GM21825 (cell line): ENCODE measurements at regions not wholly inside any gene's neighbourhood (a gene's known extent, or its start where the extent isn't known, plus 50 kb on each side); places are given as distances from the start of the nearest gene placed in this dataset.

ENCODE experiments used
- ATAC-seq: cut with Tn5 transposase; IDR thresholded peaks from one replicate; pipeline ENCODE4 v1.9.1; 2021; ENCODE audit warnings: mild to moderate bottlenecking, moderate library complexity; ENCODE audit not compliant: unreplicated experiment

DNA sequence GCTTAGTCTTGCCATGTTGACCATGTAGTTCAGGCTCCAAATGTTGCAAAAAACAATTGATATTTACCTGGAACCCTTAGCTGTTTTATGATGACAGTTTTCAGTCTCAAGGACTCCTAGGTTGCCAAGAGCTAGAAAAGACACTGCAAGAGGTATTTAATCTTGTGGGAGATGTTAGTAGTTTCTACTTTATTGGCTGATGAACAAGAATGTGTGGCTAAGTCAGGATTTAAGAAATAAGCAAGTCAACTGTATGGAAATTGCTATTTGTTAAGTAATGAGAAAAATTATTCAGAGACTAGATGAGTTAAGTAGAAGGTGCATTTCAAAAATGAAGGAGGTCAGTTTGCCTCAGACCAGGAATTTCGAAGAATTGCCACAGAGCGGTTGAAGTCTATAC, 639.7 kb upstream of the USP24 start:
- ATAC-seq: no peak

DNA sequence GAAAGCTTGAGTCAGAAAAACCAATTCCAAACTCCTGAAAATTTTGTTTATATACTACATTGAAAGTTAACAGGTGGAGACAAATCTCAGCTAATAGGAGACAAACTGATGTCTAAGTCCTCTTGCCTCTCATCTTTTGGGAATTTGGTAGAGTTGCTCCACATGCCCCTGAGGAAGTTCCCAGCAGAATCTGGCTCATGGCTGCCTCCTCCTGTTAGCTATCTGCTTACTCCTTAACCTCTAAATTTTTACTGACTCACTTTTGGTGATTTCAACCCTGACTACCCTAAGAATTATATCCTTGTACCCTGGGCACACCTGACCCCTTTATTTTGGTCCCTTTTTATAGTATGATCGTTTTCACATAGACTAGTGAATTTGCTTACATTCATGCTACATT, 633.7 kb upstream of the USP24 start:
- ATAC-seq: no peak

DNA sequence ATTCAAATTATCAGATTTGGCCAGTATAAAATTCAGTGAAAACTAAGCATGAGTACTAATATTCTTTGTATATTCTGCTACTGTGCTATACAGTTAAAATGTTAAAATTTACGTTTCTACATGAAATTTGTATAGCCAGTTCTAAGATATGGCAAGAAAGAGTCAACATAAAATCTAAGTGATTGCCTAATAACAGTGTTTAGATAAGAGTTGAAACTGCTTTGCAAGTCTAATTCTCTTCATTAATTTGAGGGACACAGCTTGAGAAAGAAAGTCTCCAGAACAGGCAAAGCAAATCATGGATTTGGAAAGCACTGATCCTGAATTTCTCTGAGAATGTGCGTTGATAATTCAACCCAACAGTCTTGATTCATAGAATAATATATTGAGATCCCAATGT, 630.9 kb upstream of the USP24 start:
- no peak for ATAC-seq

DNA sequence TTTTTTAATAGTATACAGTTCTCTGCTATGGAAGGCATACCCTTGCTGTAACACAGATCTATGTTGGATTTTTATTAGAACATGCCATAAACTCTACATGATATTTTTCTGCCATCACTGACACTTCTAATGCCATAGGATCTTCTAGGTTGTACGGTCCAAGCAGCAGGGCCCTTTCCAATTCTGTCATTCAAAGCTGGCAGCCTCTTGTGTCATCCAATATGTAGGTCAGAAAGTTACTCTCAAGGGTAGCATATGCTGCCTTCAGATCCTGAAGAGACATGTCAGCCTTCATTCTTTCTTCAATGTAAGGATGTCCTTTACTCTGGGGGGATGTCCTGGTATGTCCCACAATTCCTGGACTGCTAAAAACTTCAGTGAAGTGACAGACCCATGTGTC, 629.2 kb upstream of the USP24 start:
- no peak for ATAC-seq

DNA sequence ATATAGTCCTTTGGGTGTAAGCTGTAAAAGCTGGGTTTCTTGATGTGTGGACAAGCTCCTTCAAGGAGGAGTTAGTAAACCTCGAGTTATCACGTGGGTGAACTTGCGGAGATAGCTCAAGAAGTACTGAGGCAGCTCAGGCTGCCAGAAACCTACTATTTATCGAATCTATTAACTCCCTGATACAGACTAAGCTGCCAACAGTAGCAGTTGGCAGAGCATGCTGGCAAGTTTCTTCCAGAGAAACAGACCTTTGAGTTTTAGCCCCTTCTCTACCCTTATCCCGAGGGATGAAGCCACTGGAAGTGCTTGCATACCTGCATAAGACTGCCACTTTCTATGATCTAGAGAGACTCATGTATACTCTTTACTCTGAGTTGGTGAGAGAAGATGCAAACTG, 624.5 kb upstream of the USP24 start:
- ATAC-seq: no peak

DNA sequence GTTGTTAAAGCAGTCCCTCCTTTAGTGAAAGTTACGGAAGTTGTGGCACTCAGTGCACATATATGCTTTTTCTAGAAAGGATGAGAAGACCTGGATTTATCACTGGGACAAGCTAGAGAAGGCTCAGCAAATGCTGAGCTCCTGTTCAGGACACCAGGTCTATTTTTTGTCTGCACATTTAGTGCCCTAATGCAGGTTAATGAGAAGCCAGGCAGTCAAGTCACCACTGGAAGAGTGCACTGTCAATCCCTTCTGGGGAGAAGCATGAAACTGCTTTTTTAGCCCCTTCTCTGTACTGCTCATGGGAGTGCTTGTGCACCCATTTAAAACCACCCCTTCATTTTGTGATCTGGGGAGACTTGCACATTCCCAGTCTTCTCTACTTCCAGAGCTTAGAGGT, 624.1 kb upstream of the USP24 start:
- ATAC-seq: no peak

DNA sequence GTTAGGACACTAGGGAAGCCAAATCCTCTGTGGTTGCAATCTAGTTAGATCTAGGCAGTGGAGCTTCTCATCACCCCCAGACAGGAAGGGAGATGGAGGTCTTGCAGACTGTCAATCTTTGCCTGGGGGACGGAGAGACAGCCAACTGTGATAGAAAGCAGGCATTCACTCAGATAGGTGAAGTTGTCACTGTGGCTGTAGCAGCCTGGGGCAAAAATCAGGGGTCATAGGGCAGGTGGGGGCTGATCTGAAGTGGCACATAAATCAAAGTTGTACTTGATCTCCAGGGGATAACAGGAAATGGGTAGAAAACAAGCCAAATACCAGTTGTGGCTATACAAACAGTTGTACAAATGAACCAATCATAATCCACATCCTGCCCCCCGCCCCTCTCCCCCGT, 620.9 kb upstream of the USP24 start:
- no peak for ATAC-seq

DNA sequence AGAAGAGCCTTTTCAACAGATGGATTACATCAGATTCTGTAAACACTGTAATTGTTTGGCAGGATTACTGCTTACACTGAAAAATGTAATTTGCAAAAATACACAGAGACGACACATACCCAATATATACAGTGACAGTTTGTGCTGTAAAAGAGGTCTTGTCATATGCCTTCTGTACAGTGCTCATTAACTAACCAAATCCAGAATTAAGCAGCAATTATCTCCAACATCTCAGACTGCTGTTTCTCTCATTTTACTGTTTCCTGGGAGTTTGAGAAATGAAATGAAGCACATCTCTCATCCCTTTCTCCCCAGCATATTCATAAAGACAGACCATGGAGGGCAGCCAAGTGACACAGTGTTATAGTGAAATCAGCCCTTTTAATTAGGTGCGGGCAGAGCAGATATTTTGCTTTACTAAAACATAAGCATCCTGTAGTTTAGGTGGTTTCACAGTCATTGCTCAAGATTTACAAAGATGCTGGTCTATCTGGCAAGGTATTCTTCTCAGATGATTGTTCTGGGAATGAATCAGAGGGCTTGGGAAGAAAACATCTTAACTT, 618.4 kb upstream of the USP24 start:
- no peak for ATAC-seq

DNA sequence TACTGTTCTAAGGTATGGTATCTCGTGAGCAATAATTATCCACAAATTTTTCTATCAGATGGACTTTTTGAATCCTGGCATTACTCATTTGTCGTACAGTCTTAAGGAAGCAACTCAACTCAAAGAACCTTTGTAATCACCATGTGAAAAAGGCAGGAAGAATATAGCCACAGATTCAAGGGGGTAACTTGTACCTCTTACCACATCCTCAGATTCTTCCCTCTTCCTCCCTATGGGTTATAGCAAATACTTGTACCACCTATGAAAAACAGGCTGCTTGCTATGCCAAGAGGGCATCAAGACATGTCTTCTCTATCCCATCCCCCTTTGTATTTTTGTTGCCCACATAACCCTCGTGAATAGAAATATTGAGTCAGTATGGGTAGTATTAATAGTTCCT, 616.6 kb upstream of the USP24 start:
- ATAC-seq: no peak

DNA sequence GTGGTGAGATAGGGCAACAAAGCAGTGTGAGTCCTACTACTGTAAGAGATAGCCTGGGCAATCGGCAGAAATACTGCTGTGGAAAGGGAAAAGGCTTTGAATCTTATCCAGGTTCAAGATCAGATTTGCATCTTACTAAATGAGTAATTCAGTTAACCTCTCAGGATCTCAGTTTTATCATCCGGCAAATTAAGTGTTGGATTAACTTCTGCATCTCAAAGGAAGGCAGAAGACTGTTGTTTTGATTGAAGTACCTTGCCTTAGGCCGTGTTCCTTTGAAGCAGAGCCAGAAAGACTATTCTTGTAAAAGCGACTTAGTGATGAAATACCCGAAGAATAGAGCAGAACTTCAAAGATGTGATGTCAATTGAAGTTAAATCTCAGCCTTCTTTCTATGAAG, 612.9 kb upstream of the USP24 start:
- ATAC-seq: no peak

DNA sequence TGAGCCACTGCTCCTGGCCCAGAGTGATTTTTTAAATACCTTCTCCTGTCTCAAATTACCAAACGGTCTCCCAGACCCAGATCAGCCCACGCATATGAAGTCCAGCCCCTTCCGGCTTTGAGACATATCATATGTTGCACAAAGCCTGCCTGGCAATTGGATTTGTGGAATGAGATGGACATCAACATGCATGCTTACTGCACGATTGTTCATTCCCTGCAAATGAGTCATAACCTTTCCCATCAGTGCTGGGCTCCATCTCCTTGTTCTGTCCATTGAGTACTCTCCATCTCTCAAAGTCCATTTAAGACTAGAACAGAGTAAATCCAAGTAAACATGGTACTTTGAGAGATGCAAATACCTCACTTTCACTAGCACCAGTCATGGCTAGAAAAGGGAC, 612.2 kb upstream of the USP24 start:
- no peak for ATAC-seq

DNA sequence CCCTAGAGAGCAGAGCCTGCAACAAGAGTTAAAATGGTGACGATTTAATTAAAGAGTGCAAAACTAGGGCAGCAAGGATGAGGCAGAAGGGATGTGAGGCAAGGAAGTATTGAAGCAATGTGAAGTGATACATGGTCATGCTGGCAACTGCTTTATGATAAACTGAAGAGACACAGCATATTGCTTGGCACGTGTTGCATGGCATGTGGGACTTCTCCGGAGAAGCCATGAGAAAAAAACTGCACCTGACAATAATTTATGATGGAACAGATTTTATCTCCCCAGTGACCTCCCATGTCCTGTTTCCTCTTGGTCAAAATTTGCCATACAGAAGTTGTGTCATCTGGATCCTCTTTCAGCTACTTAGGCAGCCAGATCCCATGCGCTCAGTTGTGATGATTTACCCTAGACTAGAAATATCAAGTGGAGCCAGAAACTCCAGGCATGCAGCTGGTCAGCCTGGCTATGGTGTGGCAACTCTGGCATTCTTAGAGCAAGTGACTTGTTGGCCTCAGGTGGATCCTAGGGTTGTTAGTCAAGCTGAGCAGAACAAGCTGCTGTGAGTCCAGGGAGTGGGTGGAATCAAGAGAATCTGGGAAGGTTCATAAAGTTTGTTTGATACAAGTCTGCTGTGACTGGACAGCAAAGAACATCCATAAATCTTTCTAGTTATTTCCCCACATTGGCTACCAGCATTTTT, 611.4 kb upstream of the USP24 start:
- ATAC-seq: no peak

DNA sequence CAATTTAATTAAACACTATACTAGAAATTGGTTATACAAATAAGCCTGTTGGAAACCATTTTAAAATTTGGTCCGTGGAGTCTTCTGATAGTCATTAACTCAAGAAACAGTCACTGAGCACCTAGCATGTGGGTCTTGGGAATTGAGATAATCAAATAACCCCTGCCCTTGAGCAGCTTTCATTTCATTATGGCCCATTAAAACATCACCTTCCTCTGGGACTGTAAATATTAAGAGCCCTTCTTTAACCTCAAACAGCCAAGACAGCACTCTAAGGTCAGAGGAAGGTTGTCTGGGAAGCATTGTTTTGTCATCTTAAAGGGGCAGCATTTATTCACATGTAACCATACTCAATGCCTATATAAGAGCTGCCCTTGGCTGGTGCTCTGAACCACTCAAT, 610.3 kb upstream of the USP24 start:
- no peak for ATAC-seq

DNA sequence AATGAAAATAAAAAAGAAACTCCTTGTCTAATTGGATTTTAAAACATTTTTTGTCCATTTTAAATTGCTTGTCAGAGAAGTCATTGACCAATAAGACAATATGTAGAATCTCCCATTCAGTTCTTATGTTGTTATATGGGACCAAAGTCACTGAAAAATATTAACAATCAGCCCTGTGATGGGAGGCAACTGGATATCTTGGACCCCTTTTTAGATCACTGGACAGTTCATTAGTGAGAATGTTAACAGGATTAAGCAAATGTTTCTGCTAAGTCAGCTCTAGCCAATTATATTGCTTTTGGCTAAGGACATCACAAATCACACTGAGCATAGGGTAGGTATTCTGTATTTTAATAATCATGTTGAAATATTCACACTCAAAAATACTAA, 609.1 kb upstream of the USP24 start:
- no peak for ATAC-seq

DNA sequence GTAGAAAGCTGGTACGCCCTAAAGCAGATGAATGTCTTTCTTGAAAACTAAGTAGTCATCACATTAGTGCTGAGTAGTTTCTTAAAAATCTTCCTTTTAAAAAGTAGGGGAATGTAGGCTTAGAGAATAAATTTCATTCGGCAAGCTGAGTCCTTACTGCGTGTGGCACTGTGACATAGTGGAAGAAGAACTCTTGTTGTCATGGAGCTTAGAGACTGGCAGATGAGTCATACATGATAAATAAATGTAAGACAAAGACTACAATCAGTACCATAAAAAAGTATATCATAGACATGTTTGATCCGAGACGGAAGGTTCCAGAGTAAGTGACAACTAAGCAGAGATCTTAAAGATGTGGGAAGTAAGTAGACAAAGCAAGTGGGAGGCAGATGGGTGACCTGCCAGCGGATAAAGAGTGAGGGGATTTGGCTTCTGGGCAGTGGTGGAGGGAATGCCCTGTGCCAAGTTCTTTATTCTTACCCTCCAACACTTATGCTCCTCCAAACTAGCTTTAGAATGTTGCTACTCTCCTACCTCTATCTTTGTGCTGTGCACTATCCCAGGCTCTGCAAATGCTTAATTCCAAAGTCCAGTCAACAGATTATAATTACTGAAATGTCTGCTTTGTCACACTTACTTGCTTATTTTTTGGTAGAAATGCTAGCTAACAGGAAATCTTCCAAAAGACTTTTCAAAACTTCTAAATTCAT, 608.5 kb upstream of the USP24 start:
- ATAC-seq: no peak

DNA sequence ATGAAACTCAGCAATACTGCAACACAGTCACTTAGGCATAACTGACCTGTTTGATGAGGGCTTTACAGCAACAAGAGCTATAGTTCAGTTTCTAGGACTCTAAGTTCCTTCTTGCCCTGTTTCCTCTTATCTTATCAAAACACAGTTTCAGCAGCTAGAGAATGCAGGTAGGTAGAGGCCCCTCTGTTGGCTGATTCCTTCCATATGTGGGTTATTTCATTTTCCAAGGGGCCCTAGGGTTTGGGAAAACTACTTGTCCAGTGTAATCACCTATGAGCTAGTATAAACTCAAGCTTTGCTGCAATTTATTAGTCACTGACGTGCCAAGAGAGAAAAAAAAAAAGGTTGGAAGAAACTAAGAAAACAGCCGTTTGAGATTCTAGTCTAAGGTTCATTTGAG, 607.7 kb upstream of the USP24 start:
- no peak for ATAC-seq

DNA sequence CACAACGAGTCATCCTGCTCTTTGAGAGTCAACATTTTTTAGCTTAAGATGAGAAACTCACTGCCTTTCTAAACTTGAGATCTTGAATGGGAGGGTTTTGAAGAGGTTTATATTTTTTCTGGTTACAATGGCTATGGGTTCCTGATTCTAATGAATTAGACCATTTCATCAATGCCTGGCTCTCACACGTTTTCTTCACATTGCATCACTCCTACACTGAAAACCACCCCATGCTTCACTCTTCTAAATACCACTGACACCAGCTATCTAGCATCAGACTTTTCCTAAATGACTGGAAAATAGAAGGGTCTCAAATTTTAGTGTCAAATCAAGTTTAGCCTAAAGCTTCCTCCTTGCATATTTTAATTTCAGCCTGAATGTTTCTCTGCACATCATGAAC, 606.1 kb upstream of the USP24 start:
- ATAC-seq: no peak

DNA sequence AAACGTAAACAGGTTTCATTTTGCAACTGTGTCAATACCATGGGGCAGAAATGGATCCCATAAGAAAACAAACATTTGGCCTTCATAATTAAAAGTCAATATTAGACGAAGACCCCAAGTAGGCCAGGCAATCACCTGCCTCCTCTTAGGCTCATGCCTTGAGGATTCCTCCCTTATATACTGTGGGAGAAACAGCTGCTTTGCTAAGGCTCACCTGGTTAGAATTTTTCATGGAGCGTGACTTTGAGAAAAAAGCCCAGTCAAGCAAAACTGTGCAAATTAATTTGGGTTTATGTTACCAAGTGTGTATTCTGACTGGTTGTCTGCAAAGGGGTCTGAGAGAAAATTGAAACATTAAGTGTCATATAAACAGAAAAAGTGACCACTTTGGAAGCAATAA, 605.3 kb upstream of the USP24 start:
- no peak for ATAC-seq

DNA sequence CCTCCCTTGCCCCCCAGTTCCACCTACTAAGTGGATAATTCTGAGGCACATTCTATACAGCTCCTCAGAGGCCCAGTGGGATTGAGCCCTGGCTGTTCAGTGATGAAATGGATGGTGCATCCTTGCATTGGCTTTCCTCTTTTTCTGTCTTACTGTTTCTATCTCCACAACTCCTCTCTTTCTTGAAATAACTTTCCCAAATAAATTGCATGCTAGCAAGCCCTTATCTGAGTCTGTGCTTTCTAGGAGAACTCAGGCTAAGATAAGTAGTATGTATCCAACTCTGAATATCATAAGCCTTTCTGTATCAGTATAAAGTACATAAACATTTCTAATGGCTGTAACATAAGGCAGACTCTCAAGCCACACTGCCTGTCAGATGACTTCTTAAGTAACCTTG, 603.8 kb upstream of the USP24 start:
- no peak for ATAC-seq

DNA sequence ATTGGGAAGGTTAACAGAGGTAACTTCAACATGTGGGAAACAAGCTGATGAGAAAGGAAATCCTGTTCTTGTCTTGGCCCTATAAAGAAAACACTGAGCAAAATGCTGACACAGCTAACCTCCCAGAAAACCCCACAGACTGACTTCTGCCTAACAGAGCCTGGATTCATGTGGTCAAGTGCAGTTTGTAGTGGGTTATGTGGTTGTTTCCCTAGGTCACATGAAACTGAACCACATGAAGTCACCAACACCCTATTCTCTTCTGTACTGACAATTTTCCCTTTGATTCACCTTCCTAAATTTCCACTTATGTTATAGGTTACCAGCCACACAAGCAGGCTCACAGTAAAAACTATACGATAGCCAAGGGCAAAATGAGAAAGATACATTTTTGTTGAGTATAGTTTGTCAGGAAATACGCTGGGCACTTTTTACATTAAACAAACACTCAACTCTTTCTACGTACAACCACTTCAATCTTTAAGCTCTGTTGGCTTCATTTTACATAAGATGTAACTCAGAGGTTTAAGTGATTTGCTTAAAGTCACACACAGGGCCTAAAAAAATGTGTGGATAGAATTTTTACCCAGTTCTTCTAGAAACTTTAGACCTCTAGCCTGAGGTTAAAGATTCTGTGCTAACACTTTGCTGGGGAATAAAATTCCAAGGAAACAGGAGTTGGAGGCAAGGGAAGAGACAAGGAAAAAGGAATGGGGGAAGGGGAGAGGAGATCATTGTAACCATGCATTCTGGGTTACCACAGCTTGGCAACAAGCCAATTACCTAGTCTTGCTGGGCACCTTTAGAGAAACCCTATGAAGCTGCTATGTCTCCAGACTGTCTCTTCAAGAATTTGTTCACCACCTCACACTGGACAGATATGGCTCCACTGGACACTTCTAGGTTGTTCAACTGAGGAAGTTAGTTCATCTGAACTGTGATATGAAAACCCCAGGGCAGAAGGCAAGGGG, 601.6 kb upstream of the USP24 start:
- no peak for ATAC-seq

DNA sequence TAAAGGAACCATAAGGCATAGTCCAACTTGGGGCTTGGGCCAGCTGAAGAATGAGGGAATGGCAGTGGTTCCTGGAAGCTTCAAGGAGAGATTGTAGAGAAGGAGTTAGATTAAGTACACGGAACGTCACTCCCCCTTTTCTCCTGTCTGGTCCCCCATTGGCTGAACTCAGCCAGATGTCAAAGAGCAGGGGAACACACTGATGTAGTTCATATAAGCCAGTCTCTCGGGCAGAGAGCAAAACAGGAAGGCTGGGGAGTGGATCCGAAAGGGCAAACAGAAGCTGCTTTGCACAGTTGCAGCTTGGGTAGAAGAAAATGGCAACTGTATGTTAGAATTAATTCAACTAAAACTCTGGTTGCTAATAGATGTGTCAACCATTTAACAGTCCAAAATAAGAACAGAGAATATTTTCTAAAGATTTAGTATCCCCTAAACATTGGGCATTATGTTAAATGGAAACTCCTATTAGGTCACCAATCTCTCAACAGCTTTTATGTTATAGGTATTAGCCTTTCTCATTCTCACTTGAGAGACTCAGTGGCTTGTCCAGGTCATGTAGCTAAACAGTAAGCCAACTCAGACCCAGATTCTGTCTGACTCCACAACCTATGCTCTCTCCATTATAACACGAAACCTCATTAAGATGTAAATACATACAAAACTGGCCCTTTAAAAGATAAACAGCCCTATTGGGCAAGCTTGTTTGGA, 600.7 kb upstream of the USP24 start:
- ATAC-seq: no peak
